Activated T-cell treated with anti-CD3 and anti-CD28 coated beads for 24 hours (primary cell): ENCODE measurements at regions not wholly inside any gene's neighbourhood (a gene's known extent, or its start where the extent isn't known, plus 50 kb on each side); places are given as distances from the start of the nearest gene placed in this dataset.
A peak's percentile ranks its signal among the peaks of the same experiment; 100 is the strongest.

Experiments
- DNase-seq: peaks from one replicate; pipeline ENCODE4 v3.0.0-alpha.2; 2020; ENCODE audit warnings: low read depth

DNA sequence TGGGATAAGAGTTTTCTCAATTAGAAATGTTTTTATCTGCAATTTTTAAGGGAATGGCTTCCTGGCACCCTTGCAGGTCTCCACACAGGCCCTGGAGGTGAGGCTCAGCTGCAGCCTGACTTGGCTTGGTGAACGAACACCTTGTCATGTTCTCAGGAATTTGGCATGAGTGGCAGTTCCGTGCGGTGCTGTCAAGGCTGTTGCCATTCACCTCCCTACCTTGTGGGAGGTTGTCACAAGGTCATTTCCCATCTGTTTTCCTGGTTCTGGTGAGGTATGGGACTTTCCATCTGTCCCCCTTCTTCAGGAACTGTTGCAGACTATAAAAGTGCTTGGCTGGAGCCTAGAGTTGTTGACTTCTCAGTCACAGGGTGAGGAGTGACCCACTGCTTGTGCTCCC, 82.9 kb downstream of the ELOVL4 start:
- no peak for DNase-seq

DNA sequence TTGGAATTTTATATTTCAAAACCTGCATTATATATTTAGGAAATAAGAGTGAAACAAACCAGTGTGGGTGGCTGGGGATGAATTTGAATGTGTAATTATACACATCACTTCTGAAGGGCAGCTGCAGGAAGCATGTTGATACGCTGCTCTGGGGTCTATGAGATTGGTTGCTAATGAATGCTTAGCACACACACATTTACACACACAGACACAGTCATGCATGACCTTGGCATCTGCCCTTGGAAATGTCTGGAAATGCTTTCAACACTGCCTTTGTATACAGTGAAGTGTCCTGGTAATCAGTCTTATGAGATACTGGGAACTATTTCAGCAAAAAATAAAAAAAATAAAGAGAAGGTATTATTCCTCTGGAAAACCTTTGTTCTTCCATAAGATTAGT, 83.4 kb downstream of the ELOVL4 start:
- no peak for DNase-seq

DNA sequence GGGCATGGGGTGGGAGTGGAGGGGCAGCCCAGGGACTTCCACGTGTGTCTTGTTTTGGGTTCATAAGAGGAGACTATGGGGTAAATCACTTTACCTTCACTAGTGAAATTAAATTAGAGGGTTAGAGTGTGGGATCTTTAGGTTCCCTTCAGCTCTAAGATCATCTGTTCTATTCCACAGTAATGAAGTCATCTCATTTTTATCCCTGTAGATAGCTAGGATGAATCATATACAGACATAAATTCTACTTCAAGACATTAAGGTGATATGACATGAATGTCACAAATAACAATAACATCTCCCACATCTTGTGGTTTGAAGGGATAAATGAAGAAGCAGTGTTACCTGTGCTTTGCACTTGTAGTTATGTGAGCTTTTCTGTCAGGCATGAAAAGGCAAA, 83.8 kb downstream of the ELOVL4 start:
- no peak for DNase-seq

GRCh38 chr6:79862711-79863110, 84.6 kb downstream of the ELOVL4 start:
- DNase-seq, result no peak

DNA sequence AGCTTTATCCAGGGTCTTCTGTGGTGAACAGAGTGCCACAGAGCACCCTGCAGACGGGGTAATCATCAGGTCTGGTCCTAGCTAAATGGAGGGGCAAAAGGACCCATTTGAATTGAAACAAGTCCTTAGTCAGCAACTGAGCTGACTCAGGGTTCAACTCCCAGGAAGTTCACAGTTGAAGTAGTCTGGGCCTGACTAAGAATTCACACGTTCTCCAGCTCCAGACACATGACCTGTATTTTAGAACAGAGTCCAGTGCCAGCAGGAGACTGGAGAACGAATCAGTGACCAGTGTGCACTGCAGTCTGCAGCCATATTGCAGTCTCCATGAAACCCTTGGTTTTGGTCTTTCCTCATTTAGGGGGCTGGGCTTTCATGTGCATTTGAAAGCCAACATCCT, 85.2 kb downstream of the ELOVL4 start:
- no peak for DNase-seq

DNA sequence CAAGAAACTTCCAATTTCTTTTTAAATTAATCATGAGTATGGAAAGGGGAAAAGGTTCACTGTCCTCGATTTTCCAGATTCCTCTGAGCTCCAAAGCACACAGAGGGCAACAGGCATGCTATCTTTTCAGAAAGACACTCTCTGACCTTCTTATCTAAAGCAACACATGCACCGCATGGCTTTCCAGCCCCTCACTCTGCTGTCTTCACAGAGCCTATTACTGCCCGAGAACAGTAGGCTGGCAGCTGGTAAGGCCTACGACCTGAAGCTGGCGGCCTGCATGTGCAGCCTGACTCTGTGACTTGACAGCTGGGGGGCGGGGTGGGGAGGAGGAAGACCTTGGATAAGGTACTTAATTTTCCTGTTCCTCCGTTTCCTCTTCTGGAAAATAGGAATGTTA, 86.3 kb downstream of the ELOVL4 start:
- no peak for DNase-seq

DNA sequence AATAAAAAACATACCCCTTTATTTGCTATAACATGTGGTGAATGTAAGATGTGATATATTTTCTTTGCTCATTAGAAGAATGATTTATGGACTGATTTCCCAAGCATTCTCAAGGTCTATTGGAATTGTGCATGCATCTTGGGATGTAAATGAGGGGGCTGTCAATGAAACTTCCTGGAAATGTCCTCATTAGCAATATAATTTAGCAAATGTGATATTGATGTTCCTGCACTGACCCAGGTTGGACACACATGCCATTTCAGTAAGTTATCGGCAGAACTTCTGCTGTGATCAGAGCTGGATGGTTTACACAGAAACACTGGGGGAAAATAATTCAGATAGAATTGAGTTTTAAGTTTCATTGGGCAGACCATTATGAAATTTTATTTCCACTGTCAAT, 99.9 kb downstream of the ELOVL4 start:
- no peak for DNase-seq

DNA sequence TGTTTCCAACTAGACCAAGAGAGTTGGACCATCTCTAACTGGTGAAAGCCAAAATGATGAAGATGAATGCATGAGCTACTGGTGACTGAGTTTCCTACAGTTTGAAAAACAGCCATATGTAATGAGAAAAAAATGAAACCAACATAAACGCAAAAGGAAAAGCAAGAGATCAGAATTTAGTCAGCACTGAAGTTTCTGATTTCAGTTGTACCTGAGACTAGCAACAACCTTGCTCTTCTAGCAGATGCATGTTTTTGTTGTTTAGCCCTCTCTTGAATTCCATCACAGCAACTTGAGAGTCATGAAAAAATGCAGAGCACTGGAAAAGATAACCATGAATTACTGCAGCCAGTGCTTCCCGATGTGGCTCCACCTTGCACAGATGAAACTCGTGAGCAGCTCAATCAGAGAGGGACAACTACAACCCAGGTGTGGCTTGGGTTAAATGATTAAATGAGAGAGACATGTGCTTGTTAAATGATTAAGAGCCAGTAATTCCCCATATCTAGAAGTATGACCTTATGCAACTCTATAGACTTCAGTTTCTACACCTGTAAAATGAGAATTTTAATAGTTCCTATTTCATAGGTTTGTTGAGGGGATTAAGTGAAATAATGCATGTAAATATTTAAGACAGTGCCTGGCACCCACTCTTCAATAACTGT, 104.8 kb downstream of the ELOVL4 start:
- DNase-seq, result no peak

DNA sequence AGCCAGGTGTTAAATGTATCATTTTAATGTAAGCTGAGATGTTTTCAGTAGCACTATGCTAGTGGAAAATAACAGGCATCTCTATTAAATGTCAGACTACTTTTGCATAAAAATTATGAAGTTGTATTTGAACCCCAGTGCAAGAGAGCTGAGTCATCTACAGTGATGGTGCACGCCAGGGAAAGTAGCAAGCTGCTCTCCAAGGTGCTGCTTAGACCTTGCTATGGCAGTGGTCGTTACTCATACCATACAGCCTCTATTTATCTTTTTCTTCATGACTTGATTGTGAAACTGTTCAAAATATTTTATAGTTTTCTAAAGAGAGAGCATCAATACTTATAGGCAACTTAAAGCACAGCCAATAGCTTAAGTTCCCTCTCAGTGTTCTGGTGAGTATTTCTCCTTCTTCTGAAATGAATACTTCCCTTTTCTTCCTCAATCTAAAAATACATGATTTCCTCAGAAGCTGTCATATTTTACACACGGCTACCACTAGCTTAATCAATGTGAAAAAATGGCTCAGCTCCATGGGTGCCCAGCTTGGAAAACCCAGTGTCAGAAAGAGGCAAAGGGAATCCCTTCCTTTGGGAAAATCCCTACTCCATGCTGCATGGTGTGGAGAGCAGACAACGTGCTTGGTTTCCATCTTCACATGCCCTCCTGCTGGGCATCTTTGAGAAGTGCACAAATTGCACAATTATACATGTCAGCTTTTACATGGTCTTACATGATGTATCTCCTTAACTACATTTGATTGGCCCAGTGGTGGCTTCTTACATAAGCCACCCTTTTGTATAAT, 105.6 kb downstream of the ELOVL4 start:
- DNase-seq, result no peak

DNA sequence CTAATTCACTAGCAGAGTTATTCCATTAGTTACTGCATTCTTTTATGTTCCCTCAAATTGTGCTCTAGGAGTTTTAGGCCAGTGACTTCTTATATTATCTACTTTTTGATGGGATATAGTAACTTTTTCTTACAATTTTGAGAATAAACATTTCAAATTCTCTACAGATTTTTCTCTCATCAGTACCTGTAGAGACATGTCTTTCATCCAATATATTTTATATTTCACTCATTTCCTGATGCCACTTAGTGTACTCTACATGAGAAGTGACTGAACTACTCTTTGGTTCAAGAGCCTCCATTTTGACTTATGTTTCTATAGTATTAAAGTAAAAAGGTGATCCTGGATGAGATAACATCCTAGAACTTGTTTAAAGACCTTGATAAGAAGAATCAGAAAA, 108.5 kb downstream of the ELOVL4 start:
- DNase-seq, result no peak

DNA sequence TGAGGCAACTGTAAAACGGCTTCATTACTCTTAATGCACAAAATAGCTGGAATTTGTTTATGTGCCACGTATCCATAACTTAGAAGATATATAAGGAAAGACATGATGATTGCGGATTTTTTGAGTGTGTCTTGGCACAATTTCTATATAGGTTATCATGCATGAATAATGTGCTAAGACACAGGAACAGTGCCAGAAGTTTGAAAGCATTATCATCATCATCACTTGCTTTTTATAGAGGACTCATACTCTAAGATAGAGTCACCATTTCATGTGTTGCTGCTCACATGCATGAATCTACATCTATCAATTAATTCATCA, 113.4 kb downstream of the ELOVL4 start:
- DNase-seq, result no peak

DNA sequence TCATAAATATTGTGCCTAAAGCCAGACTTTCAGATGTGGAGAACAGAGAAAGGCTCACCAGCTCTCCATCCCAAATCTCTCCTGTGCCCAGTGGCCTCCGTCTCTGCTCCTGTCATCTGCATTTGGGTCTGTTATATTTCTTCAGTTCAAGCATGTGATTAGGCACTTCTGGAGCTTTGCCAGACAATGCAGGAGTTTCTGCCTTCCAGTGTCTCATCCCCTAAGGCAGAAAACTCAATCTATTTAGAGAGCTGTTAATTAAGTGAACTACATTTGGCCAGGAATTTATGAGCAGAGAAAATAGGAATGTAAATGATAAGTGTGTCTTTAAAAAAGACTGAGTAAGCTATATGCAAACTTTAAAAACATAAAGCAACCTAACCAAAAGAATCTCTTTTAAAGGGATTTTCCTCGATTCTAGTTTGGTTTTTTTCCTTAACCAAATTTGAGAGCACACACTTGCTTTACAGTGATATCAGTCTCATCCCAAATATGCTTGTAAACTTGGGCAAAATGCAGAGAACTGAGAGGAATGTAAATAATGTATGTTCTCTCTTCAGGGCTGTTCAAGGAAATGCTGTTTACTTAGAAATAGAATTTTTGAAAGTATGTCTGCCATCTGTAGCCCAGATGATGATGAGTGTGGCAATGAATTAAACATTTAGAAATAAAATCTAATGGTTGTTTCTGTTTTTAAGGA, 113.9 kb downstream of the ELOVL4 start:
- DNase-seq, result no peak

- no peak for DNase-seq
Measured at GRCh38 chr6:79832723-79833122, 114.6 kb downstream of the ELOVL4 start.

GRCh38 chr6:79824202-79824601, 123.2 kb downstream of the ELOVL4 start:
- DNase-seq, result no peak

- no peak for DNase-seq
Measured at GRCh38 chr6:79821859-79822258, 125.5 kb downstream of the ELOVL4 start.

DNA sequence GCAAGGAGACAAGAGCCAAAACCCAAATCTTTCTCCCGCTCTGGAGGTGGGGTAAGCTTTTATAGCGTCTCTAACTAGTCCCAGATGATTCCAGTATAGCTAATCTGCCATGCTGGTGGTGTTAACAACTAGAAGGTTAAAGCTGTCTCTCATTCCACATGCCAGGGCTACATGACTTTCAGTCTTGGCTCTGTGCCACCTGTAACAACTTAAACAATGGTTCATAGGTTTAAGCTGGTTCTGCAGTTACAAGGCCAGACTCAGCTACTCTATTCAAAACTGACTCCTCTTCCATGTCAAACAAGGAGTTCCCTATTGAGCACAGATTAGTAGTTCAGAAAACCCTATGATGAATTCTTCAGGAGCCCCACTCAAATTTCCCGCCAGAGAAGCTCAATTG, 128.9 kb downstream of the ELOVL4 start:
- DNase-seq, result no peak

DNA sequence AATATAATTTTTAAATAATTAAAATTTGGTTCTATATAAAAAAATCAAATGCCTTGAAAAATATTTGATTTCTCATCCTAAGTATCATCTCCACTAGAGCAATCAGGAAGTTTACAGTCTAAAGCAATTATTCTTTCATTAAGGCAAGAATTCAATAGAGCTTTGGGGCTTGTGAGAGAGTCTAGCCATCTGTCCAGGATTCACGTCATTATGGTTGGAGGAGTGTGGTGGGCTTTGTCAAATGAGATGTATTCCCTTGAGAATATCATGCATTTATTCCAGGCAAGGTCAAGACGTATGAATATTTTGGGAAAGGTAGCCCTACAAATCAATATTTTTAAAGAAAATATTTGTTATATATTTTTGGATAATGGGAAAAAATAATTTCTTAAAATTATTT, 132.4 kb downstream of the ELOVL4 start:
- DNase-seq, result no peak

- peak; percentile 46 for DNase-seq
Measured at GRCh38 chr6:79813854-79814709, 133.3 kb downstream of the ELOVL4 start.

- no peak for DNase-seq
Measured at GRCh38 chr6:79813143-79813850, 134.1 kb downstream of the ELOVL4 start.

DNA sequence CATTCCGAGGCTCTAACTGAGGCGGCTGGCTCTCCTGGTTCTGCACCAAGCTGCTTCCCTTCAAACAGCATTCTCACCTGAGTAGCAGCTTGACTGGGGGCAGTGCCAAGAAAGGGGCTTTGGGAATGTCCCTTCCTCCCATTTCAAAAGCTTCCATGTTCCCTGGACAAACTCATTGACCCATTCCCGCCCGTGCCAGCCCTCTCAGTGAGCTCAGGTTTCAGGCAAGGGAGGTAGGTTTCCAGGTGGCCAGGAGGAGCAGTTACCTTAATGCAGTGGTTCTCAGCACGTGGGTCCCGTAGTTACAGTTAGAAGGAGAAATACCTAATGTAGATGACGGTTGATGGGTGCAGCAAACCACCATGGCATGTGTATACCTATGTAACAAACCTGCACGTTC, 135.2 kb downstream of the ELOVL4 start:
- no peak for DNase-seq

DNA sequence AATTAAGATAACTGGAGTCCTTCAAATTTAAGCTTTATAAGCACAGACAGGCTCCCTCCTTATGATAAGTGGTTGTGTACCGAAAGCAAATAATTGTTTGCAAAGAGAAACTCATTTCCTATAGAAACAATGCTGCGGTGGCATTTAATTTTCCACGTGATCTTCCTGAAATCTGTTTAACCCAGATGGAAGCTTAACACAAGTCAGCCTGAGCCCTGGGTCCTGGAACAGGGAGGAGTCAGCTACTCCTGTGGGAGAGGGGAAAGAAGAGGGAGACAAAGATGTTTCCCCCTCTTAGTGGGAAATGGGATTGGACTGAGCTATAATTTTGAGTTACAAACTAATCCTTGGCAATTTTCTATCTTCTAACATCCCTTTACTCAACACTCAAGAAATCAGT, 136.5 kb downstream of the ELOVL4 start:
- DNase-seq, result no peak

- DNase-seq, result no peak
Measured at GRCh38 chr6:79810185-79810705, 137.1 kb downstream of the ELOVL4 start.
